Uterus (tissue), 2 donors: ENCODE measurements at regions not wholly inside any gene's neighbourhood (a gene's known extent, or its start where the extent isn't known, plus 50 kb on each side); places are given as distances from the start of the nearest gene placed in this dataset.

Experiments used
- CTCF ChIP-seq, 4 experiments: fragments of 200-600 bp in 2 of 4; fragments of 450-650 bp in 2 of 4; sonication (generic) in 2 of 4; IDR thresholded peaks; one replicate each; pipeline ENCODE4 v1.5.1; 2016 to 2019; ENCODE audit warnings: antibody characterized with exemption in 4 of 4, mild to moderate bottlenecking in 2 of 4, moderate library complexity in 1 of 4
- POLR2A ChIP-seq, 2 donors: fragments of 450-650 bp; IDR thresholded peaks; one replicate each; pipeline ENCODE4 v1.6.1; 2016; ENCODE audit warnings: antibody characterized with exemption in 2 of 2, mild to moderate bottlenecking in 1 of 2, moderate library complexity in 1 of 2

DNA sequence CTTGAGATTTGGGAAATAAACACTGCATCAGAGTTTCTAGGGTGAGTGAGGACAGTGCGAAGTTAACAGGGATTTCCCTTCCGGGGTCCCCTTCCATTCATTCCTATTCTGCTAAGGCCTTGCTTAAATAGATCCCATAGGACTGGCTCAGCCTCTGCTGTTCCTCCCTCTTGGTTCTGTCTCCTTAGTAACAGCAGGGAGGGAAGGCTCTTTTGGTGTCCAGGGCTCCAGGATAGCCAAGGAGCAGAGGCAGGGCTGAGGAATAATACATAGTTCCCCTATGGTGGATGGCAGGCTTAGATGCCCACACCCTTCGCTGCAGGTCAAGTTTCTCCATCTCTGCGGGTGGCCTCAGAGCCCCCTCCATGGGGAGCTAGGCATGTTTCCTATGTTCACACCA is 591.7 kb downstream of the ACTL7B start:
- TF ChIP-seq CTCF (IDR thresholded peaks at IDR 0.05) = no peak
- TF ChIP-seq POLR2A (IDR thresholded peaks at IDR 0.05) = no peak
